ENCODE measurements at regions not wholly inside any gene's neighbourhood (a gene's known extent, or its start where the extent isn't known, plus 50 kb on each side); places are given as distances from the start of the nearest gene placed in this dataset.

GRCh38 chr12:47534695-47535094, 171.1 kb downstream of the RPAP3 start:
- Histone ChIP-seq H3K27ac (no peak overlapping the region), H3K27me3 (no peaks in the 10 kb centered on the region), H3K4me1 (no peaks in the 10 kb centered on the region), H3K4me3 (no peak overlapping the region), H3K9me3 (peaks cover 4% of the 10 kb centered on the region), H3K36me3 (ENCODE audit: low read depth, missing control alignments) (no peaks in the 10 kb centered on the region)
- TF ChIP-seq POLR2A (IDR thresholded peaks at IDR 0.05) (no peak), CTCF (IDR thresholded peaks at IDR 0.05) (no peak)
- intact Hi-C loops (cut with DNase I; ENCODE audit: low total_unique reads), result no loop called here
- no peak for DNase-seq
- 11 to 29% methylated on average over 2 of the region's 2 CpGs for WGBS, 2 donors

- H3K4me3 ChIP-seq, result no peak overlapping the region
- no peaks in the 10 kb centered on the region for H3K27me3 ChIP-seq
- no peak overlapping the region for H3K27ac ChIP-seq
- intact Hi-C loops (cut with DNase I; ENCODE audit: low total_unique reads), result no loop called here
- peaks cover 4% of the 10 kb centered on the region for H3K9me3 ChIP-seq
- TF ChIP-seq CTCF (IDR thresholded peaks at IDR 0.05) (no peak), POLR2A (IDR thresholded peaks at IDR 0.05) (no peak)
- DNase-seq, result no peak
- H3K36me3 ChIP-seq (ENCODE audit: low read depth, missing control alignments), result no peaks in the 10 kb centered on the region
- no peaks in the 10 kb centered on the region for H3K4me1 ChIP-seq
These were observed 175.8 kb downstream of the RPAP3 start for GRCh38 chr12:47530050-47530449.

- no peak for DNase-seq
- H3K36me3 ChIP-seq (ENCODE audit: low read depth, missing control alignments), result no peaks in the 10 kb centered on the region
- no peaks in the 10 kb centered on the region for H3K27me3 ChIP-seq
- intact Hi-C loops (cut with DNase I; ENCODE audit: low total_unique reads), result no loop called here
- peaks cover 4% of the 10 kb centered on the region for H3K9me3 ChIP-seq
- TF ChIP-seq CTCF (IDR thresholded peaks at IDR 0.05) (no peak), POLR2A (IDR thresholded peaks at IDR 0.05) (no peak)
- WGBS, 2 donors, result 78 to 83% methylated on average over 1 of the region's 1 CpG
- H3K4me1 ChIP-seq, result no peaks in the 10 kb centered on the region
- H3K27ac ChIP-seq, result no peak overlapping the region
- H3K4me3 ChIP-seq, result no peak overlapping the region
These were observed 178.0 kb downstream of the RPAP3 start for GRCh38 chr12:47527816-47528215.

- intact Hi-C loops (cut with DNase I; ENCODE audit: low total_unique reads), result no loop called here
- no peaks in the 10 kb centered on the region for H3K9me3 ChIP-seq
- TF ChIP-seq POLR2A (IDR thresholded peaks at IDR 0.05), result no peak
- TF ChIP-seq CTCF (IDR thresholded peaks at IDR 0.05), result no peak
- no peaks in the 10 kb centered on the region for H3K27me3 ChIP-seq
- H3K4me3 ChIP-seq, result no peak overlapping the region
- H3K4me1 ChIP-seq, result no peaks in the 10 kb centered on the region
- no peaks in the 10 kb centered on the region for H3K36me3 ChIP-seq (ENCODE audit: low read depth, missing control alignments)
- no peak overlapping the region for H3K27ac ChIP-seq
- DNase-seq, result no peak
These were observed 185.8 kb downstream of the RPAP3 start for GRCh38 chr12:47520029-47520428.

- H3K4me3 ChIP-seq, result no peak overlapping the region
- TF ChIP-seq POLR2A (IDR thresholded peaks at IDR 0.05), result no peak
- TF ChIP-seq CTCF (IDR thresholded peaks at IDR 0.05), result no peak
- H3K36me3 ChIP-seq (ENCODE audit: low read depth, missing control alignments), result no peaks in the 10 kb centered on the region
- intact Hi-C loops (cut with DNase I; ENCODE audit: low total_unique reads), result no loop called here
- 70 to 76% methylated on average over 4 of the region's 4 CpGs for WGBS, 2 donors
- no peaks in the 10 kb centered on the region for H3K4me1 ChIP-seq
- no peak for DNase-seq
- no peak overlapping the region for H3K27ac ChIP-seq
- no peaks in the 10 kb centered on the region for H3K9me3 ChIP-seq
- H3K27me3 ChIP-seq, result no peaks in the 10 kb centered on the region
These were observed 188.7 kb downstream of the RPAP3 start for GRCh38 chr12:47517122-47517521.
